Ectodermal cell (in vitro differentiated cells): ENCODE measurements at regions not wholly inside any gene's neighbourhood (a gene's known extent, or its start where the extent isn't known, plus 50 kb on each side); places are given as distances from the start of the nearest gene placed in this dataset.

Source experiments
- H3K27ac ChIP-seq: 2 replicates; pipeline ENCODE4 v1.7.0; 2013; ENCODE audit warnings: mild to moderate bottlenecking, low read depth, low read length; ENCODE audit not compliant: insufficient read depth, poor library complexity, severe bottlenecking
- H3K27me3 ChIP-seq: 2 replicates; pipeline ENCODE4 v1.7.0; 2013; ENCODE audit warnings: mild to moderate bottlenecking, low read length; ENCODE audit not compliant: insufficient read depth, control insufficient read depth, poor library complexity, severe bottlenecking
- H3K36me3 ChIP-seq: one replicate; pipeline ENCODE4 v1.7.0; 2013; ENCODE audit warnings: low read length; ENCODE audit not compliant: control insufficient read depth, insufficient read depth
- H3K4me1 ChIP-seq: one replicate; pipeline ENCODE4 v1.7.0; 2013; ENCODE audit warnings: low read length; ENCODE audit not compliant: control insufficient read depth, insufficient read depth
- H3K4me3 ChIP-seq: 2 replicates; pipeline ENCODE4 v1.7.0; 2013; ENCODE audit warnings: low read depth, low read length, control low read depth; ENCODE audit not compliant: insufficient read depth
- H3K9me3 ChIP-seq: 2 replicates; pipeline ENCODE4 v1.7.0; 2013; ENCODE audit warnings: mild to moderate bottlenecking, low read length, moderate library complexity; ENCODE audit not compliant: control insufficient read depth
- WGBS, 2 experiments: methylation state at CpG; one replicate each; pipeline ENCODE4 v1.1.7; 2013; ENCODE audit warnings: missing lambda C conversion rate in 2 of 2; 5-methylcytosine and 5-hydroxymethylcytosine counted together

GRCh38 chr15:46408312-46408711 lies 773.5 kb downstream of the SQOR start:
- no peaks in the 10 kb centered on the region for H3K36me3 ChIP-seq

GRCh38 chr15:46409841-46410301 lies 775.0 kb downstream of the SQOR start:
- no peaks in the 10 kb centered on the region for H3K9me3 ChIP-seq
- no peaks in the 10 kb centered on the region for H3K36me3 ChIP-seq
- no peak overlapping the region for H3K4me3 ChIP-seq
- peaks cover 5% of the 10 kb centered on the region for H3K4me1 ChIP-seq
- H3K27ac ChIP-seq, result no peak overlapping the region
- 69 to 77% methylated on average over 4 of the region's 4 CpGs for WGBS, 2 experiments
- no peaks in the 10 kb centered on the region for H3K27me3 ChIP-seq

More at GRCh38 chr15:46408312-46408711, 773.5 kb downstream of the SQOR start:
- H3K4me1 ChIP-seq, result peaks cover 5% of the 10 kb centered on the region
- WGBS, 2 experiments, result 88 to 100% methylated on average over 2 of the region's 2 CpGs
- H3K9me3 ChIP-seq, result no peaks in the 10 kb centered on the region
- no peak overlapping the region for H3K4me3 ChIP-seq
- H3K27ac ChIP-seq, result no peak overlapping the region
- H3K27me3 ChIP-seq, result no peaks in the 10 kb centered on the region

- Histone ChIP-seq H3K9me3 (no peaks in the 10 kb centered on the region), H3K27me3 (no peaks in the 10 kb centered on the region), H3K27ac (no peak overlapping the region), H3K36me3 (no peaks in the 10 kb centered on the region), H3K4me3 (no peak overlapping the region), H3K4me1 (peaks cover 5% of the 10 kb centered on the region)
- 89 to 94% methylated on average over 2 of the region's 2 CpGs for WGBS, 2 experiments
These were observed 775.9 kb downstream of the SQOR start for GRCh38 chr15:46410705-46411104.

GRCh38 chr15:46411900-46412299 lies 777.1 kb downstream of the SQOR start:
- Histone ChIP-seq H3K9me3 (no peaks in the 10 kb centered on the region), H3K4me1 (peaks cover 5% of the 10 kb centered on the region), H3K4me3 (no peak overlapping the region), H3K27ac (no peak overlapping the region), H3K36me3 (no peaks in the 10 kb centered on the region), H3K27me3 (no peaks in the 10 kb centered on the region)
- WGBS, 2 experiments, result 90 to 95% methylated on average over 2 of the region's 2 CpGs

GRCh38 chr15:46413799-46414198 lies 779.0 kb downstream of the SQOR start:
- H3K27ac ChIP-seq, result no peak overlapping the region
- H3K9me3 ChIP-seq, result no peaks in the 10 kb centered on the region
- 100% methylated on average over 1 of the region's 1 CpG for WGBS, 2 experiments
- H3K4me3 ChIP-seq, result no peak overlapping the region
- H3K4me1 ChIP-seq, result peaks cover 5% of the 10 kb centered on the region
- no peaks in the 10 kb centered on the region for H3K36me3 ChIP-seq
- no peaks in the 10 kb centered on the region for H3K27me3 ChIP-seq

GRCh38 chr15:46416544-46416943 lies 781.7 kb downstream of the SQOR start:
- no peaks in the 10 kb centered on the region for H3K27me3 ChIP-seq
- no peaks in the 10 kb centered on the region for H3K36me3 ChIP-seq
- 81 to 83% methylated on average over 1 of the region's 1 CpG for WGBS, 2 experiments
- no peaks in the 10 kb centered on the region for H3K9me3 ChIP-seq
- no peaks in the 10 kb centered on the region for H3K4me1 ChIP-seq
- H3K4me3 ChIP-seq, result no peak overlapping the region
- no peak overlapping the region for H3K27ac ChIP-seq

GRCh38 chr15:46420990-46421389 lies 786.2 kb downstream of the SQOR start:
- Histone ChIP-seq H3K4me1 (no peaks in the 10 kb centered on the region), H3K9me3 (no peaks in the 10 kb centered on the region)
- 71 to 83% methylated on average over 1 of the region's 1 CpG for WGBS, 2 experiments

GRCh38 chr15:46441294-46442062 lies 806.6 kb downstream of the SQOR start:
- WGBS, 2 experiments, result 87% methylated on average over 4 of the region's 4 CpGs
- no peaks in the 10 kb centered on the region for H3K4me1 ChIP-seq

More at GRCh38 chr15:46420990-46421389, 786.2 kb downstream of the SQOR start:
- no peaks in the 10 kb centered on the region for H3K27me3 ChIP-seq
- H3K36me3 ChIP-seq, result no peaks in the 10 kb centered on the region
- no peak overlapping the region for H3K4me3 ChIP-seq
- no peak overlapping the region for H3K27ac ChIP-seq

GRCh38 chr15:46442184-46442583 lies 807.4 kb downstream of the SQOR start:
- Histone ChIP-seq H3K9me3 (no peaks in the 10 kb centered on the region), H3K27ac (no peak overlapping the region), H3K36me3 (no peaks in the 10 kb centered on the region), H3K4me3 (no peak overlapping the region), H3K27me3 (no peaks in the 10 kb centered on the region), H3K4me1 (no peaks in the 10 kb centered on the region)
- WGBS, 2 experiments, result 92 to 95% methylated on average over 5 of the region's 5 CpGs

More at GRCh38 chr15:46441294-46442062, 806.6 kb downstream of the SQOR start:
- H3K36me3 ChIP-seq, result no peaks in the 10 kb centered on the region
- H3K27ac ChIP-seq, result no peak overlapping the region
- H3K9me3 ChIP-seq, result no peaks in the 10 kb centered on the region
- no peaks in the 10 kb centered on the region for H3K27me3 ChIP-seq
- no peak overlapping the region for H3K4me3 ChIP-seq

- Histone ChIP-seq H3K9me3 (no peaks in the 10 kb centered on the region), H3K27ac (no peak overlapping the region), H3K27me3 (no peaks in the 10 kb centered on the region), H3K36me3 (no peaks in the 10 kb centered on the region), H3K4me3 (no peak overlapping the region), H3K4me1 (no peaks in the 10 kb centered on the region)
- WGBS, 2 experiments, result 63 to 97% methylated on average over 1 of the region's 1 CpG
These were observed 808.2 kb downstream of the SQOR start for GRCh38 chr15:46442901-46443590.
